Calu3 (cell line): ENCODE measurements at regions not wholly inside any gene's neighbourhood (a gene's known extent, or its start where the extent isn't known, plus 50 kb on each side); places are given as distances from the start of the nearest gene placed in this dataset.

ENCODE experiments used
- BruUV-seq: library from RNA; stranded (reverse); fragments of 400-500 nt; replicated peaks from 2 replicates; lab custom pipeline; 2021; lab: Mats Ljungman, UMichigan
- CTCF ChIA-PET: fragments of 300-600 bp; sonication (Branson Sonifier 250); formaldehyde crosslinking; loops from one replicate; lab custom pipeline; 2022; ENCODE audit warnings: antibody characterized with exemption; lab: Charles Lee
- DNase-seq: peaks from one replicate; pipeline ENCODE4 v3.0.0; 2022
- H3K27ac Mint-ChIP-seq: one replicate; pipeline ENCODE4 v1.8.0; 2022; ENCODE audit warnings: mixed read lengths; ENCODE audit not compliant: unreplicated experiment
- H3K27me3 Mint-ChIP-seq: one replicate; pipeline ENCODE4 v1.8.0; 2022; ENCODE audit warnings: mixed read lengths; ENCODE audit not compliant: unreplicated experiment
- H3K36me3 Mint-ChIP-seq: one replicate; pipeline ENCODE4 v1.8.0; 2022; ENCODE audit warnings: mild to moderate bottlenecking, moderate library complexity, mixed read lengths; ENCODE audit not compliant: insufficient read depth, unreplicated experiment
- H3K4me1 Mint-ChIP-seq: one replicate; pipeline ENCODE4 v1.8.0; 2022; ENCODE audit warnings: mild to moderate bottlenecking, low read depth, mixed read lengths; ENCODE audit not compliant: unreplicated experiment
- H3K4me3 Mint-ChIP-seq: one replicate; pipeline ENCODE4 v1.8.0; 2022; ENCODE audit warnings: mild to moderate bottlenecking, low read depth, moderate library complexity, mixed read lengths; ENCODE audit not compliant: unreplicated experiment
- H3K9me3 Mint-ChIP-seq: one replicate; pipeline ENCODE4 v1.8.0; 2022; ENCODE audit warnings: low read depth, mixed read lengths; ENCODE audit not compliant: unreplicated experiment
- intact Hi-C: fragments of 100-400 bp; cut with micrococcal nuclease; formaldehyde crosslinking; loops from one replicate; pipeline ENCODE4 v1.10.0; 2022; ENCODE audit not compliant: unreplicated experiment
- TF ChIP-seq, protein P1 (sequence below): fragments of 200-600 bp; IDR thresholded peaks from one replicate; pipeline ENCODE4 v1.8.0; 2022; ENCODE audit warnings: antibody characterized with exemption; ENCODE audit not compliant: unreplicated experiment

DNA sequence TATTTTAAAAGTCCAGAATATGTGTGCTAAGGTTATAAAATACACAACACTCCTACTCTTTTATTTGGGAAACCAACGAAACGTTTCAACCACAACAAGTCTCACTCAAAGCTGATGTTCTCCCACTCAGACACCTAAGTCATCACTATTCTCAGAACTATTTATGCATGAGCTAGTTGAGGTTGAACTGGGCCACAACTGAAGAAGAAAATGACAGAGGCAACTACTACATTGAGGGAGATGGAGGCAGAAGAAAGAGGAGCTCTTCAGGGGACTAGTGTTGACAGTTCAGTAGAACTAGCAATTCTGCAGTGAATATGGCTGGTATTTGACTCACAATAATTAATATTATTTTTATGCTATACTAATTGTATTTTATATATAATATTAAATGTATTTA, 198.2 kb downstream of the SEC16B start:
- no peak overlapping the region for H3K4me3 Mint-ChIP-seq
- CTCF ChIA-PET: no interaction called here
- TF ChIP-seq, protein P1, sequence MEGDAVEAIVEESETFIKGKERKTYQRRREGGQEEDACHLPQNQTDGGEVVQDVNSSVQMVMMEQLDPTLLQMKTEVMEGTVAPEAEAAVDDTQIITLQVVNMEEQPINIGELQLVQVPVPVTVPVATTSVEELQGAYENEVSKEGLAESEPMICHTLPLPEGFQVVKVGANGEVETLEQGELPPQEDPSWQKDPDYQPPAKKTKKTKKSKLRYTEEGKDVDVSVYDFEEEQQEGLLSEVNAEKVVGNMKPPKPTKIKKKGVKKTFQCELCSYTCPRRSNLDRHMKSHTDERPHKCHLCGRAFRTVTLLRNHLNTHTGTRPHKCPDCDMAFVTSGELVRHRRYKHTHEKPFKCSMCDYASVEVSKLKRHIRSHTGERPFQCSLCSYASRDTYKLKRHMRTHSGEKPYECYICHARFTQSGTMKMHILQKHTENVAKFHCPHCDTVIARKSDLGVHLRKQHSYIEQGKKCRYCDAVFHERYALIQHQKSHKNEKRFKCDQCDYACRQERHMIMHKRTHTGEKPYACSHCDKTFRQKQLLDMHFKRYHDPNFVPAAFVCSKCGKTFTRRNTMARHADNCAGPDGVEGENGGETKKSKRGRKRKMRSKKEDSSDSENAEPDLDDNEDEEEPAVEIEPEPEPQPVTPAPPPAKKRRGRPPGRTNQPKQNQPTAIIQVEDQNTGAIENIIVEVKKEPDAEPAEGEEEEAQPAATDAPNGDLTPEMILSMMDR: no peak
- no peaks in the 10 kb centered on the region for H3K4me1 Mint-ChIP-seq
- peaks cover 13% of the 10 kb centered on the region for H3K27me3 Mint-ChIP-seq
- intact Hi-C loops: no loop called here
- H3K36me3 Mint-ChIP-seq: no peaks in the 10 kb centered on the region
- DNase-seq: no peak
- H3K9me3 Mint-ChIP-seq: no peaks in the 10 kb centered on the region
- no peak overlapping the region for H3K27ac Mint-ChIP-seq
- no TSS peak for BruUV-seq

DNA sequence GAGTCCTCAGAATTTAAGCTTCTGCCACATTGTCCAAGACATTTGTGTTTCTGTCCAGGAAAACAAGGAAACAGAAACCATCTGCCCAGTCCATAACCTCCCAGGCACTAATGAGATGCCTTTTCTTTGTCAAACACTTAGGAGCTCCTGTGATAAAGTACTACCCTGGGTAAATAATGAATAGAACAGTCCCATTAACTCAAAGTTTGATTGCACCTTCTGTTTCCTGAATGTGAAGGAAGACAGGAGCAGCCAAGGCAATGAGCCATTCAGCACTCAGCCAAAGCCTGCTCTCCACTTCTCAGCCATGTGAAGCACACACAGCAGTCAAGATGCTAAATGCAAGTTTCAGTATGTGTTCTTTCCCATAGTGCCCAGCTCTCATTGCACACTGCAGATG, 199.8 kb downstream of the SEC16B start:
- Mint-ChIP-seq H3K36me3 (no peaks in the 10 kb centered on the region), H3K4me1 (no peaks in the 10 kb centered on the region), H3K9me3 (no peaks in the 10 kb centered on the region), H3K4me3 (no peak overlapping the region), H3K27me3 (peaks cover 13% of the 10 kb centered on the region), H3K27ac (no peak overlapping the region)
- TF ChIP-seq, protein P1: no peak
- CTCF ChIA-PET: interaction anchor here (0.6 kb wide), 1 partner anchor 48 kb away, joined by 4 read pairs; no protein-coding TSS in a partner anchor
- intact Hi-C loops: no loop called here
- BruUV-seq: no TSS peak
- no peak for DNase-seq

DNA sequence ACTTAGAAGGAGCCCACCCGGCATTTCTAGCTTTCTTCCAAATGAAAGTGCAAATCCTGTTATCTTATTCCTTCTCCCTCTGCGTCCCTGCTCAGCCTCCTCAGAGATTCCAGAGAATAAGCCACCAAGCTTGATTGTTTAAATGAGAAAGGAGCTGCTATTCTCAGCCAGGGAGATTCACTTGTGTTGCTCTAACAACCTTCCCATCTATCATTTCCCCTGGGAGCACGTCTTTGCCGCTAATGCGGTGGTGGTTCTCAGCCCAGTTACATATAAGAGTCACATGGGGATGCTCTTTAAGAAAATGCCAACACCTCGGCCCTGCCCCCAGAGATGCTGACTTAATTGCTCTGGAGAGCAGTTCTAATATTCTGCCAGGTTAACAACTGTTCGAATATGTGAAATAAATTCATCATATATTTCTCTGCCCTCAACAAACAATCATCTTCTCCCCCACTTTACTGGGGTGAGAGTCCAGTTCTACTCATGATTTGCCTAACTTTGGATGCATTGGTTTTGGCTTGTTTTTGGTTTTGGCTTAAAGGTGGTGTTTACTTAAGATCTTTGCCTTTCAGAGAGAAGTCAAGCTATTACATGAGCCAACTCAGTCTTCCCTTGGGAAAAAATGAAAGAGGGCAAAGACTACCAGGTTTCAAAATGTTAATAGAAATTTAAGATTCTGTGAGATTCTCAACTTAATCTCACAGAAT, 213.9 kb downstream of the SEC16B start:
- BruUV-seq: no TSS peak
- Mint-ChIP-seq H3K4me3 (no peak overlapping the region), H3K27me3 (peaks cover 71% of the 10 kb centered on the region), H3K36me3 (no peaks in the 10 kb centered on the region), H3K4me1 (no peaks in the 10 kb centered on the region), H3K9me3 (peaks cover 5% of the 10 kb centered on the region), H3K27ac (no peak overlapping the region)
- CTCF ChIA-PET: no interaction called here
- intact Hi-C loops: no loop called here
- TF ChIP-seq, protein P1: no peak
- DNase-seq: no peak

DNA sequence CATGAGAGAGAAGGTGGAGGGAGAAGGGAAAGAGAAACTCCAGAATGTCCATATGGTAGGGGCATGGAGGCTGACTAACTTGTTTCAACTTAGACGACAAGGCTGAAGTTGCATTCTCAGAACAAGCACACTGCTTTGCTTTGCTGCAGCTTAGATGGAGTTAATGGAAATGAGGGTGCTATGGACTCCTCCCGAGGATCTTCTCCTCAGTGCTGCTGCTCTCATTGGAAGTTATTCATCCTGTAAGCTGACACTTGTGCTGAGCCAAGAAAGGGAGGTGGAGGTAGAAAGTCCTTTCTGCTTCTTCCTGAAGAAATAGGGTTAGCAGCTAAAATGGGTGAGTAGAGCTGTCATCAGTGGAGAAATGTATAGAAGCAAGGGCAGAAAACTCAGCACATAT, 215.3 kb downstream of the SEC16B start:
- no peak for DNase-seq
- Mint-ChIP-seq H3K9me3 (peaks cover 5% of the 10 kb centered on the region), H3K4me1 (no peaks in the 10 kb centered on the region), H3K4me3 (no peak overlapping the region), H3K27me3 (peaks cover 72% of the 10 kb centered on the region), H3K27ac (no peak overlapping the region), H3K36me3 (no peaks in the 10 kb centered on the region)
- BruUV-seq: no TSS peak
- CTCF ChIA-PET: no interaction called here
- TF ChIP-seq, protein P1: no peak
- intact Hi-C loops: no loop called here
